GM23338 (cell line): ENCODE measurements at regions not wholly inside any gene's neighbourhood (a gene's known extent, or its start where the extent isn't known, plus 50 kb on each side); places are given as distances from the start of the nearest gene placed in this dataset.
A peak's percentile ranks its signal among the peaks of the same experiment; 100 is the strongest.
"Not testable (repeated sequence)": the region's sequence is repeated elsewhere in the genome, so short reads cannot be mapped to it uniquely, and the experiment has no call there.

Source experiments
- ATAC-seq: fragments of 200-7000 bp; cut with Tn5 transposase; 3 replicates; pipeline ENCODE4 v1.9.1; 2020
- DNase-seq: peaks from one replicate; pipeline ENCODE4 v3.0.0-alpha.2; 2015; ENCODE audit warnings: low spot score
- H2AFZ ChIP-seq: fragments of 200-600 bp; sonication (generic); 2 replicates; pipeline ENCODE4 v1.8.0; 2016; ENCODE audit warnings: antibody characterized with exemption, mild to moderate bottlenecking, moderate library complexity
- H3F3A ChIP-seq: fragments of 200-600 bp; sonication (generic); replicated peaks from 2 replicates; pipeline ENCODE4 v1.8.0; 2017; ENCODE audit warnings: antibody characterized with exemption, mixed run types, low read depth
- H3K27ac ChIP-seq: fragments of 200-600 bp; sonication (generic); 2 replicates; pipeline ENCODE4 v1.6.1; 2016; ENCODE audit warnings: low read depth
- H3K27me3 ChIP-seq: fragments of 200-600 bp; sonication (generic); 2 replicates; pipeline ENCODE4 v1.8.0; 2016; ENCODE audit warnings: mild to moderate bottlenecking, mixed run types, moderate library complexity; ENCODE audit not compliant: insufficient read depth
- H3K36me3 ChIP-seq: fragments of 200-600 bp; sonication (generic); 2 replicates; pipeline ENCODE4 v1.8.0; 2016; ENCODE audit warnings: mild to moderate bottlenecking; ENCODE audit not compliant: insufficient read depth
- H3K4me1 ChIP-seq: fragments of 200-600 bp; sonication (generic); 2 replicates; pipeline ENCODE4 v1.8.0; 2016; ENCODE audit warnings: mild to moderate bottlenecking, moderate library complexity; ENCODE audit not compliant: insufficient read depth
- H3K4me2 ChIP-seq: fragments of 200-600 bp; sonication (generic); 2 replicates; pipeline ENCODE4 v1.7.1; 2017; ENCODE audit warnings: mixed run types
- H3K4me3 ChIP-seq: fragments of 200-600 bp; sonication (generic); 2 replicates; pipeline ENCODE4 v1.6.1; 2016; ENCODE audit warnings: mixed run types
- H3K79me2 ChIP-seq: fragments of 200-600 bp; sonication (generic); replicated peaks from 2 replicates; pipeline ENCODE4 v1.8.0; 2017; ENCODE audit warnings: mild to moderate bottlenecking; ENCODE audit not compliant: insufficient read depth
- H3K9me2 ChIP-seq: fragments of 200-600 bp; sonication (generic); 2 replicates; pipeline ENCODE4 v1.8.0; 2017; ENCODE audit not compliant: insufficient read depth
- H4K20me1 ChIP-seq: fragments of 200-600 bp; sonication (generic); replicated peaks from 2 replicates; pipeline ENCODE4 v1.8.0; 2017; ENCODE audit warnings: mild to moderate bottlenecking; ENCODE audit not compliant: insufficient read depth
- H3K27ac Mint-ChIP-seq: 2 replicates; pipeline ENCODE4 v1.8.0; 2020; ENCODE audit warnings: inconsistent platforms, mild to moderate bottlenecking, moderate library complexity, mixed read lengths
- H3K27me3 Mint-ChIP-seq: 3 replicates; pipeline ENCODE4 v1.8.0; 2022; ENCODE audit warnings: low read depth, mild to moderate bottlenecking, moderate library complexity, mixed read lengths, inconsistent platforms; ENCODE audit not compliant: insufficient read depth, poor library complexity
- H3K36me3 Mint-ChIP-seq: 3 replicates; pipeline ENCODE4 v1.8.0; 2021; ENCODE audit warnings: low read depth, mild to moderate bottlenecking, inconsistent platforms, moderate library complexity, mixed read lengths
- H3K4me1 Mint-ChIP-seq: 3 replicates; pipeline ENCODE4 v1.8.0; 2020; ENCODE audit warnings: mild to moderate bottlenecking, inconsistent platforms, mixed read lengths
- H3K4me3 Mint-ChIP-seq: 3 replicates; pipeline ENCODE4 v1.8.0; 2021; ENCODE audit warnings: moderate library complexity, mild to moderate bottlenecking, inconsistent platforms, mixed read lengths
- H3K9me3 Mint-ChIP-seq: 3 replicates; pipeline ENCODE4 v1.8.0; 2020; ENCODE audit warnings: moderate library complexity, mild to moderate bottlenecking, inconsistent platforms, mixed read lengths
- CREB1 ChIP-seq: fragments of 250-450 bp; sonication (Bioruptor Pico); IDR thresholded peaks from 2 replicates; pipeline ENCODE4 v1.5.0; 2020; ENCODE audit warnings: low read depth, mild to moderate bottlenecking, moderate library complexity
- CTCF ChIP-seq, 2 experiments: fragments of 200-600 bp in 1 of 2; sonication (generic) in 1 of 2; conservative IDR thresholded peaks; 2 replicates each; pipeline versions ENCODE4 v1.5.1 to v1.6.1; 2016 to 2017; ENCODE audit warnings: antibody characterized with exemption in 2 of 2, low read depth in 2 of 2, mild to moderate bottlenecking in 2 of 2, moderate library complexity in 1 of 2
- ETS1 ChIP-seq: IDR thresholded peaks from 2 replicates; pipeline ENCODE4 v1.6.1; 2016; ENCODE audit warnings: antibody characterized with exemption
- EZH2 ChIP-seq: fragments of 200-600 bp; sonication (generic); IDR thresholded peaks from one replicate; pipeline ENCODE4 v1.8.0; 2017; ENCODE audit warnings: antibody characterized with exemption, mild to moderate bottlenecking, low read depth; ENCODE audit not compliant: unreplicated experiment
- EZH2phosphoT487 ChIP-seq: fragments of 200-600 bp; sonication (generic); IDR thresholded peaks from one replicate; pipeline ENCODE4 v1.8.1; 2018; ENCODE audit warnings: antibody characterized with exemption; ENCODE audit not compliant: unreplicated experiment
- JUNB ChIP-seq: IDR thresholded peaks from one replicate; pipeline ENCODE4 v1.6.1; 2016; ENCODE audit warnings: antibody characterized with exemption; ENCODE audit not compliant: unreplicated experiment
- NANOG ChIP-seq: IDR thresholded peaks from 2 replicates; pipeline ENCODE4 v1.6.1; 2016; ENCODE audit warnings: antibody characterized with exemption, borderline replicate concordance
- POLR2AphosphoS5 ChIP-seq: IDR thresholded peaks from 2 replicates; pipeline ENCODE4 v1.6.1; 2016; ENCODE audit warnings: antibody characterized with exemption, low read depth
- REST ChIP-seq: IDR thresholded peaks from one replicate; pipeline ENCODE4 v1.6.1; 2018; ENCODE audit warnings: antibody characterized with exemption; ENCODE audit not compliant: unreplicated experiment
- ZNF114 ChIP-seq: fragments of 250-450 bp; sonication (Bioruptor Pico); IDR thresholded peaks from 2 replicates; pipeline ENCODE4 v1.5.0; 2020; ENCODE audit warnings: mild to moderate bottlenecking, moderate library complexity

- H4K20me1 ChIP-seq, DNase-seq: not testable (repeated sequence)
- peaks cover 12% of the 10 kb centered on the region; the same call in 2 of the 3 replicates for H3K4me1 Mint-ChIP-seq
These were observed 153.5 kb upstream of the LRP1B start for GRCh38 chr2:142284336-142284735.

GRCh38 chr2:142280831-142281230 is 150.0 kb upstream of the LRP1B start:
- Mint-ChIP-seq H3K36me3 (peaks cover 2% of the 10 kb centered on the region; the same call in 2 of the 3 replicates), H3K4me1 (peaks cover 7% of the 10 kb centered on the region; the same call in 2 of the 3 replicates), H3K27ac (no peak overlapping the region), H3K9me3 (peaks cover 5% of the 10 kb centered on the region; the same call in 1 of the 3 replicates), H3K4me3 (no peak overlapping the region), H3K27me3 (peaks cover 3% of the 10 kb centered on the region)
- Histone ChIP-seq H3K27ac (no peak overlapping the region), H3K27me3 (no peaks in the 10 kb centered on the region), H3K4me3 (no peak overlapping the region), H4K20me1 (no peaks in the 10 kb centered on the region), H3K9me2 (no peaks in the 10 kb centered on the region), H3K79me2 (no peaks in the 10 kb centered on the region), H3K4me2 (no peak overlapping the region), H3F3A (no peaks in the 10 kb centered on the region), H2AFZ (no peak overlapping the region), H3K36me3 (no peaks in the 10 kb centered on the region), H3K4me1 (no peaks in the 10 kb centered on the region)
- peak; percentile 36; the same call in 2 of the 3 replicates for ATAC-seq
- DNase-seq: peak; percentile 36
- TF ChIP-seq REST: no peak
- TF ChIP-seq CTCF (conservative IDR thresholded peaks at IDR 0.05; ENCODE audit: low read depth in 2 of 2): no peak
- no peak for TF ChIP-seq ETS1
- TF ChIP-seq NANOG: no peak
- TF ChIP-seq CREB1: no peak
- no peak for TF ChIP-seq JUNB
- no peak for TF ChIP-seq POLR2AphosphoS5
- TF ChIP-seq EZH2: no peak
- no peak for TF ChIP-seq ZNF114 (CRISPR knock-in tag)
- TF ChIP-seq EZH2phosphoT487: no peak

More at GRCh38 chr2:142284336-142284735, 153.5 kb upstream of the LRP1B start:
- H2AFZ ChIP-seq, H3K27ac Mint-ChIP-seq, H3K79me2 ChIP-seq, H3K27ac ChIP-seq, ATAC-seq, H3K4me1 ChIP-seq, H3K4me2 ChIP-seq, H3K27me3 ChIP-seq, H3K36me3 ChIP-seq, H3K4me3 Mint-ChIP-seq, H3K27me3 Mint-ChIP-seq, H3K4me3 ChIP-seq, H3K36me3 Mint-ChIP-seq, H3F3A ChIP-seq, H3K9me2 ChIP-seq, H3K9me3 Mint-ChIP-seq: not testable (repeated sequence)
